Stomach (tissue), 8 donors: ENCODE measurements at regions not wholly inside any gene's neighbourhood (a gene's known extent, or its start where the extent isn't known, plus 50 kb on each side); places are given as distances from the start of the nearest gene placed in this dataset.
"Not testable (repeated sequence)": the region's sequence is repeated elsewhere in the genome, so short reads cannot be mapped to it uniquely, and the experiment has no call there.

Experiments used
- DNase-seq, 2 donors: peaks; one replicate each; pipeline versions ENCODE4 v3.0.0 to v3.0.0-alpha.2; 2013 to 2019
- H3K27ac ChIP-seq, 5 donors: fragments of 200-600 bp in 4 of 5; sonication (generic) in 4 of 5; one replicate each; pipeline ENCODE4 v1.5.1; 2013 to 2019; ENCODE audit warnings: mild to moderate bottlenecking in 1 of 5, moderate library complexity in 1 of 5
- H3K27me3 ChIP-seq, 3 donors: fragments of 200-600 bp; sonication (generic); one replicate each; pipeline ENCODE4 v1.5.1; 2017 to 2019; ENCODE audit warnings: mixed run types in 1 of 3
- H3K36me3 ChIP-seq, 4 donors: fragments of 200-600 bp; sonication (generic); 1 replicate in 3 of 4; 2 replicates in 1 of 4; pipeline ENCODE4 v1.5.1; 2016 to 2019
- H3K4me1 ChIP-seq, 4 donors: fragments of 200-600 bp; sonication (generic); one replicate each; pipeline ENCODE4 v1.5.1; 2016 to 2019
- H3K4me3 ChIP-seq, 4 donors: fragments of 200-600 bp; sonication (generic) in 3 of 4; one replicate each; pipeline ENCODE4 v1.5.1; 2016 to 2019; ENCODE audit warnings: mild to moderate bottlenecking in 1 of 4
- H3K9me3 ChIP-seq, 4 donors: fragments of 200-600 bp; sonication (generic); one replicate each; pipeline ENCODE4 v1.5.1; 2016 to 2019
- CTCF ChIP-seq, 7 experiments: fragments of 450-650 bp in 4 of 7; fragments of 200-600 bp in 3 of 7; sonication (generic) in 3 of 7; IDR thresholded peaks; one replicate each; pipeline ENCODE4 v1.5.1; 2016 to 2019; ENCODE audit warnings: antibody characterized with exemption in 7 of 7, control low read depth in 2 of 7, mild to moderate bottlenecking in 1 of 7
- EP300 ChIP-seq: sonication (generic); formaldehyde crosslinking; IDR thresholded peaks from one replicate; pipeline ENCODE4 v1.6.1; 2017; ENCODE audit warnings: antibody characterized with exemption
- POLR2A ChIP-seq, 4 donors: fragments of 450-650 bp; IDR thresholded peaks; one replicate each; pipeline ENCODE4 v1.6.1; 2016; ENCODE audit warnings: antibody characterized with exemption in 4 of 4, control low read depth in 2 of 4, mild to moderate bottlenecking in 1 of 4, moderate library complexity in 1 of 4
- POLR2AphosphoS5 ChIP-seq, 3 donors: sonication (generic); formaldehyde crosslinking; IDR thresholded peaks; one replicate each; pipeline ENCODE4 v1.6.1; 2016; ENCODE audit warnings: antibody characterized with exemption in 3 of 3
- WGBS, 5 donors: extraction: QIAGEN DNeasy Blood & Tissue Kit in 3 of 5; methylation state at CpG; one replicate each; pipeline versions ENCODE4 v1.1.5 to v1.1.7; 2013 to 2018; 5-methylcytosine and 5-hydroxymethylcytosine counted together
- intact Hi-C: fragments of 100-400 bp; cut with DNase I; formaldehyde crosslinking; loops from one replicate; pipeline ENCODE4 v1.15.1; 2023; ENCODE audit warnings: low total_unique reads
- donor health status: healthy with polysubstance abuse.
- donor health status: Bipolar disorder and iron deficiency.
- donor health status: healthy.

- no peak for DNase-seq
- H3K4me3 ChIP-seq = peak overlapping the region in 1 of 4 donors; percentile 15
- H3K4me1 ChIP-seq = peaks cover 10 to 28% (median 22%) of the 10 kb centered on the region in 4 donors
- 44 to 75% (median 58%) methylated on average over 7 of the region's 7 CpGs for WGBS, 5 donors
- TF ChIP-seq EP300 (no peak), POLR2A (IDR thresholded peaks at IDR 0.05) (no peak), CTCF (IDR thresholded peaks at IDR 0.05) (no peak), POLR2AphosphoS5 (IDR thresholded peaks at IDR 0.05) (no peak)
- intact Hi-C loops = no loop called here
- H3K36me3 ChIP-seq = no peaks in the 10 kb centered on the region
- H3K9me3 ChIP-seq = no peaks in the 10 kb centered on the region
- peak overlapping the region; percentile 65 to 81 (median 79) for H3K27ac ChIP-seq
- no peaks in the 10 kb centered on the region for H3K27me3 ChIP-seq
Measured at GRCh38 chr6:167751579-167752115, 75.1 kb upstream of the AFDN start.

- H3K4me3 ChIP-seq, DNase-seq, intact Hi-C loops, H3K9me3 ChIP-seq, H3K27me3 ChIP-seq, H3K36me3 ChIP-seq, H3K27ac ChIP-seq: not testable (repeated sequence)
- peaks cover 10 to 28% (median 18%) of the 10 kb centered on the region in 4 donors for H3K4me1 ChIP-seq
- 59 to 100% (median 79%) methylated on average over 1 to 2 of the region's 2 CpGs for WGBS, 5 donors
Measured at GRCh38 chr6:167753281-167753680, 73.4 kb upstream of the AFDN start.

GRCh38 chr6:167754691-167755090, 72.0 kb upstream of the AFDN start:
- H3K36me3 ChIP-seq = no peaks in the 10 kb centered on the region
- no peak for DNase-seq
- TF ChIP-seq CTCF (IDR thresholded peaks at IDR 0.05) (no peak), EP300 (no peak), POLR2A (IDR thresholded peaks at IDR 0.05) (no peak), POLR2AphosphoS5 (IDR thresholded peaks at IDR 0.05) (no peak)
- no peak overlapping the region for H3K4me3 ChIP-seq
- H3K9me3 ChIP-seq = no peaks in the 10 kb centered on the region
- 92 to 94% (median 92%) methylated on average over 10 of the region's 10 CpGs for WGBS, 5 donors
- H3K27ac ChIP-seq = no peak overlapping the region
- H3K4me1 ChIP-seq = peaks cover 10 to 20% (median 14%) of the 10 kb centered on the region in 4 donors
- no peaks in the 10 kb centered on the region for H3K27me3 ChIP-seq
- intact Hi-C loops = no loop called here

GRCh38 chr6:167755461-167755860, 71.2 kb upstream of the AFDN start:
- WGBS, 5 donors = 92 to 97% (median 95%) methylated on average over 16 of the region's 16 CpGs

More at GRCh38 chr6:167755461-167755860, 71.2 kb upstream of the AFDN start:
- no peak for DNase-seq
- Histone ChIP-seq H3K27ac (no peak overlapping the region), H3K9me3 (no peaks in the 10 kb centered on the region), H3K4me3 (no peak overlapping the region), H3K4me1 (peaks cover 10 to 18% (median 14%) of the 10 kb centered on the region in 4 donors), H3K36me3 (no peaks in the 10 kb centered on the region), H3K27me3 (no peaks in the 10 kb centered on the region)
- intact Hi-C loops = no loop called here
- no peak for TF ChIP-seq EP300
- TF ChIP-seq CTCF (IDR thresholded peaks at IDR 0.05) = no peak
- no peak for TF ChIP-seq POLR2AphosphoS5 (IDR thresholded peaks at IDR 0.05)
- no peak for TF ChIP-seq POLR2A (IDR thresholded peaks at IDR 0.05)
